ENCODE measurements at regions not wholly inside any gene's neighbourhood (a gene's known extent, or its start where the extent isn't known, plus 50 kb on each side); places are given as distances from the start of the nearest gene placed in this dataset.

DNA sequence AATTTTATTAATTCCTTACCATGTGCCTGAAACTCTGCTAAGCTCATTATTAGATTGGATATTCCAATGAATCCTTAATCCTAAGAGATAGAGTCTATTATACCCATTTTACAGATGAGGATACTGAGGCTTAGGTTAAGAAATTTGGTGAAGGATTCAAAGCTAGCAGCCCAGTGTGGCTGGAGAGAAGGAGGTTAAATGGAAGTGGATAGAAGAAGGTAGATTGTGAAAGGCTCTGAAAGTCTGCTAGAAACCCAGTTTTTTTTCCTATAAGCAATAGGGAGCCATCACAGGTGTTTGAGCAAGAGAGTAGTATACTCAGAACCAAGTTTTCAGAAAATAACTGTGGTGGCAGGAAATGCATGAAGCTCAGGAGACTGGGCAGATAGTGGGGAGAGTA, 265.8 kb upstream of the NEBL start:
- TF ChIP-seq, protein P1, sequence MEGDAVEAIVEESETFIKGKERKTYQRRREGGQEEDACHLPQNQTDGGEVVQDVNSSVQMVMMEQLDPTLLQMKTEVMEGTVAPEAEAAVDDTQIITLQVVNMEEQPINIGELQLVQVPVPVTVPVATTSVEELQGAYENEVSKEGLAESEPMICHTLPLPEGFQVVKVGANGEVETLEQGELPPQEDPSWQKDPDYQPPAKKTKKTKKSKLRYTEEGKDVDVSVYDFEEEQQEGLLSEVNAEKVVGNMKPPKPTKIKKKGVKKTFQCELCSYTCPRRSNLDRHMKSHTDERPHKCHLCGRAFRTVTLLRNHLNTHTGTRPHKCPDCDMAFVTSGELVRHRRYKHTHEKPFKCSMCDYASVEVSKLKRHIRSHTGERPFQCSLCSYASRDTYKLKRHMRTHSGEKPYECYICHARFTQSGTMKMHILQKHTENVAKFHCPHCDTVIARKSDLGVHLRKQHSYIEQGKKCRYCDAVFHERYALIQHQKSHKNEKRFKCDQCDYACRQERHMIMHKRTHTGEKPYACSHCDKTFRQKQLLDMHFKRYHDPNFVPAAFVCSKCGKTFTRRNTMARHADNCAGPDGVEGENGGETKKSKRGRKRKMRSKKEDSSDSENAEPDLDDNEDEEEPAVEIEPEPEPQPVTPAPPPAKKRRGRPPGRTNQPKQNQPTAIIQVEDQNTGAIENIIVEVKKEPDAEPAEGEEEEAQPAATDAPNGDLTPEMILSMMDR (IDR thresholded peaks at IDR 0.05) = no peak
- no peak for TF ChIP-seq ZFX (IDR thresholded peaks at IDR 0.05; ENCODE audit: borderline replicate concordance)
